A549 (cell line): ENCODE measurements at regions not wholly inside any gene's neighbourhood (a gene's known extent, or its start where the extent isn't known, plus 50 kb on each side); places are given as distances from the start of the nearest gene placed in this dataset.

Source experiments
- ATAC-seq, 2 experiments: fragments of 200-7000 bp in 1 of 2; fragments of >200 bp in 1 of 2; cut with Nextera tagmentation in 1 of 2; cut with Tn5 transposase in 1 of 2; 3 replicates each; pipeline versions ENCODE4 v1.8.0 to v1.9.1; 2018 to 2020; ENCODE audit warnings: mild to moderate bottlenecking in 1 of 2, moderate library complexity in 1 of 2
- CTCF ChIA-PET: fragments of 300-600 bp; sonication (Branson Sonifier 250); formaldehyde crosslinking; extraction: SDS; loops from one replicate; lab custom pipeline; 2021; ENCODE audit warnings: antibody characterized with exemption, inconsistent platforms; lab: Yijun Ruan, JAX
- POLR2A ChIA-PET: fragments of 350-600 bp; formaldehyde crosslinking; extraction: SDS; loops from one replicate; lab custom pipeline; 2021; ENCODE audit warnings: antibody characterized with exemption, inconsistent platforms; lab: Yijun Ruan, JAX
- DNase-seq, 2 experiments: peaks; one replicate each; pipeline versions ENCODE4 v3.0.0 to v3.0.0-alpha.2; 2011 to 2016; ENCODE audit warnings: low read depth in 1 of 2, low spot score in 1 of 2
- FAIRE-seq: peaks from 2 replicates; lab custom pipeline; 2011; peaks lifted over from hg19 to GRCh38; lab: Jason Lieb, UNC
- H3K27ac ChIP-seq, 2 experiments: fragments of >200 bp; sonication (Bioruptor Twin); formaldehyde crosslinking; 3 replicates each; pipeline ENCODE4 v1.5.1; 2016 to 2017
- H3K4me1 ChIP-seq: fragments of >200 bp; sonication (Bioruptor Twin); formaldehyde crosslinking; 3 replicates; pipeline ENCODE4 v1.6.1; 2016
- H3K4me2 ChIP-seq: fragments of >200 bp; sonication (Bioruptor Twin); formaldehyde crosslinking; 3 replicates; pipeline ENCODE4 v1.6.1; 2016
- H3K4me3 ChIP-seq: fragments of >200 bp; sonication (Bioruptor Twin); formaldehyde crosslinking; 3 replicates; pipeline ENCODE4 v1.5.1; 2016
- H3K9me3 ChIP-seq: fragments of >200 bp; sonication (Bioruptor Twin); formaldehyde crosslinking; 3 replicates; pipeline ENCODE4 v1.6.1; 2016
- BHLHE40 ChIP-seq: IDR thresholded peaks from 2 replicates; pipeline ENCODE4 v1.6.1; 2012; ENCODE audit warnings: low read depth, low read length, inconsistent platforms
- CBX2 ChIP-seq: fragments of 200-600 bp; sonication (generic); IDR thresholded peaks from 2 replicates; pipeline ENCODE4 v1.6.1; 2016; ENCODE audit warnings: low read depth, mild to moderate bottlenecking, borderline replicate concordance
- CEBPB ChIP-seq, 2 experiments: fragments of >200 bp in 1 of 2; sonication (Bioruptor Twin) in 1 of 2; formaldehyde crosslinking in 1 of 2; IDR thresholded peaks; 2 replicates each; pipeline ENCODE4 v1.6.1; 2012 to 2016
- CHD4 ChIP-seq: fragments of 200-600 bp; sonication (generic); IDR thresholded peaks from 2 replicates; pipeline ENCODE4 v1.6.1; 2016; ENCODE audit warnings: antibody characterized with exemption, mild to moderate bottlenecking, borderline replicate concordance
- EP300 ChIP-seq, 2 experiments: fragments of >200 bp; sonication (Bioruptor Twin); formaldehyde crosslinking; IDR thresholded peaks; 2 replicates in 1 of 2; 3 replicates in 1 of 2; pipeline ENCODE4 v1.6.1; 2016 to 2017
- HEYL ChIP-seq: fragments of 250-450 bp; sonication (Bioruptor Pico); IDR thresholded peaks from 2 replicates; pipeline ENCODE4 v1.8.0; 2021; ENCODE audit warnings: mild to moderate bottlenecking, moderate library complexity
- MAFK ChIP-seq: fragments of 450-650 bp; IDR thresholded peaks from 2 replicates; pipeline ENCODE4 v1.6.1; 2014; ENCODE audit not compliant: partially characterized antibody
- MYC ChIP-seq: IDR thresholded peaks from 2 replicates; pipeline ENCODE4 v1.6.1; 2012; ENCODE audit warnings: mild to moderate bottlenecking, inconsistent platforms, low read length, improper control_type of control experiment, borderline replicate concordance
- NPAS2 ChIP-seq: fragments of 250-450 bp; sonication (Bioruptor Pico); IDR thresholded peaks from 2 replicates; pipeline ENCODE4 v1.8.0; 2022; ENCODE audit warnings: mild to moderate bottlenecking, moderate library complexity, borderline replicate concordance
- PHF8 ChIP-seq: fragments of 200-600 bp; sonication (generic); IDR thresholded peaks from 2 replicates; pipeline ENCODE4 v1.6.1; 2016; ENCODE audit warnings: low read depth, mild to moderate bottlenecking, antibody characterized with exemption, moderate library complexity, borderline replicate concordance
- POLR2A ChIP-seq: IDR thresholded peaks from 2 replicates; pipeline ENCODE4 v1.6.1; 2012; ENCODE audit warnings: mild to moderate bottlenecking, low read length
- RNF2 ChIP-seq: fragments of 200-600 bp; sonication (generic); IDR thresholded peaks from 2 replicates; pipeline ENCODE4 v1.6.1; 2016; ENCODE audit warnings: low read depth, mild to moderate bottlenecking, antibody characterized with exemption, moderate library complexity, borderline replicate concordance
- SMC3 ChIP-seq: fragments of >200 bp; sonication (Bioruptor Twin); formaldehyde crosslinking; IDR thresholded peaks from 3 replicates; pipeline ENCODE4 v1.6.1; 2018; ENCODE audit warnings: inconsistent platforms
- ZC3H11A ChIP-seq: fragments of 450-650 bp; IDR thresholded peaks from 2 replicates; pipeline ENCODE4 v1.6.1; 2014; ENCODE audit warnings: antibody characterized with exemption, mild to moderate bottlenecking
- ZSCAN20 ChIP-seq: fragments of 250-450 bp; sonication (Bioruptor Pico); IDR thresholded peaks from 2 replicates; pipeline ENCODE4 v1.8.0; 2022; ENCODE audit warnings: mild to moderate bottlenecking, moderate library complexity
- WGBS: methylation state at CpG from one replicate; pipeline ENCODE4 v1.1.6; 2017; ENCODE audit errors: missing lambda C conversion rate; 5-methylcytosine and 5-hydroxymethylcytosine counted together
- TF ChIP-seq, protein P1 (sequence below): fragments of 200-600 bp; sonication (generic); IDR thresholded peaks from 2 replicates; pipeline ENCODE4 v1.6.1; 2016; ENCODE audit warnings: antibody characterized with exemption, mild to moderate bottlenecking, moderate library complexity
- TF ChIP-seq, protein P2 (sequence below): fragments of >200 bp; sonication (Bioruptor Twin); formaldehyde crosslinking; IDR thresholded peaks from 3 replicates; pipeline ENCODE4 v1.5.1; 2016
- TF ChIP-seq, protein P3 (sequence below): fragments of >200 bp; sonication (Bioruptor Twin); formaldehyde crosslinking; IDR thresholded peaks from 2 replicates; pipeline ENCODE4 v1.6.1; 2016

DNA sequence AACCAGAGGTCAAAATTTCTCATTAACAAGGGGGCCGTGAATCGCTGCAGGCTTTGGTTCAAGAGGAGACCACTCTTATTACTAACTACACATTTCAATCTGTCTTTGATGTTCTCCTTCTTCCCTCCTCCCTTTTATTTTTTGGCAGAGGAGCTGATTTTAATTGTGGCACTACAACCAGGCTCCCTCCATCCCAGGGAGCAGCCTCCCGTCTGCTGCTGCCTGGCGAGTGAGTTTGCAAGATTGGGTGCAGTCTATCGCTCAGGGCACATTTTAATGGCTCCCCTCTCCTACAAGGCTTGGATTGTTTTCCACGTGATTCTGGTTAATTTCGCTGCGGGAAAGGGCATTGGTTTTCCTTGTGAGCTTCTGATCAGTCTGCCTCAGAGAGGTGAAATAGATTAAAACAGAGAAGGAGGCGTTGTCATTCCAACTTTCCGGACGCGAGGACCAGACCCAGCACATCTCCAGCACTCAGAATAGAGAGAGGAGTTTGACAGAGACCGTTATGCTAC lies 81.4 kb downstream of the KCTD15 start (continued):
- TF ChIP-seq, protein P1, sequence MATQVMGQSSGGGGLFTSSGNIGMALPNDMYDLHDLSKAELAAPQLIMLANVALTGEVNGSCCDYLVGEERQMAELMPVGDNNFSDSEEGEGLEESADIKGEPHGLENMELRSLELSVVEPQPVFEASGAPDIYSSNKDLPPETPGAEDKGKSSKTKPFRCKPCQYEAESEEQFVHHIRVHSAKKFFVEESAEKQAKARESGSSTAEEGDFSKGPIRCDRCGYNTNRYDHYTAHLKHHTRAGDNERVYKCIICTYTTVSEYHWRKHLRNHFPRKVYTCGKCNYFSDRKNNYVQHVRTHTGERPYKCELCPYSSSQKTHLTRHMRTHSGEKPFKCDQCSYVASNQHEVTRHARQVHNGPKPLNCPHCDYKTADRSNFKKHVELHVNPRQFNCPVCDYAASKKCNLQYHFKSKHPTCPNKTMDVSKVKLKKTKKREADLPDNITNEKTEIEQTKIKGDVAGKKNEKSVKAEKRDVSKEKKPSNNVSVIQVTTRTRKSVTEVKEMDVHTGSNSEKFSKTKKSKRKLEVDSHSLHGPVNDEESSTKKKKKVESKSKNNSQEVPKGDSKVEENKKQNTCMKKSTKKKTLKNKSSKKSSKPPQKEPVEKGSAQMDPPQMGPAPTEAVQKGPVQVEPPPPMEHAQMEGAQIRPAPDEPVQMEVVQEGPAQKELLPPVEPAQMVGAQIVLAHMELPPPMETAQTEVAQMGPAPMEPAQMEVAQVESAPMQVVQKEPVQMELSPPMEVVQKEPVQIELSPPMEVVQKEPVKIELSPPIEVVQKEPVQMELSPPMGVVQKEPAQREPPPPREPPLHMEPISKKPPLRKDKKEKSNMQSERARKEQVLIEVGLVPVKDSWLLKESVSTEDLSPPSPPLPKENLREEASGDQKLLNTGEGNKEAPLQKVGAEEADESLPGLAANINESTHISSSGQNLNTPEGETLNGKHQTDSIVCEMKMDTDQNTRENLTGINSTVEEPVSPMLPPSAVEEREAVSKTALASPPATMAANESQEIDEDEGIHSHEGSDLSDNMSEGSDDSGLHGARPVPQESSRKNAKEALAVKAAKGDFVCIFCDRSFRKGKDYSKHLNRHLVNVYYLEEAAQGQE, result no peak
- TF ChIP-seq HEYL (no peak), PHF8 (no peak), CEBPB (IDR thresholded peaks at IDR 0.05) (no peak), SMC3 (no peak), CHD4 (no peak), CBX2 (no peak), RNF2 (no peak), MAFK (no peak)
- TF ChIP-seq, all 56 proteins: peak for 0

DNA sequence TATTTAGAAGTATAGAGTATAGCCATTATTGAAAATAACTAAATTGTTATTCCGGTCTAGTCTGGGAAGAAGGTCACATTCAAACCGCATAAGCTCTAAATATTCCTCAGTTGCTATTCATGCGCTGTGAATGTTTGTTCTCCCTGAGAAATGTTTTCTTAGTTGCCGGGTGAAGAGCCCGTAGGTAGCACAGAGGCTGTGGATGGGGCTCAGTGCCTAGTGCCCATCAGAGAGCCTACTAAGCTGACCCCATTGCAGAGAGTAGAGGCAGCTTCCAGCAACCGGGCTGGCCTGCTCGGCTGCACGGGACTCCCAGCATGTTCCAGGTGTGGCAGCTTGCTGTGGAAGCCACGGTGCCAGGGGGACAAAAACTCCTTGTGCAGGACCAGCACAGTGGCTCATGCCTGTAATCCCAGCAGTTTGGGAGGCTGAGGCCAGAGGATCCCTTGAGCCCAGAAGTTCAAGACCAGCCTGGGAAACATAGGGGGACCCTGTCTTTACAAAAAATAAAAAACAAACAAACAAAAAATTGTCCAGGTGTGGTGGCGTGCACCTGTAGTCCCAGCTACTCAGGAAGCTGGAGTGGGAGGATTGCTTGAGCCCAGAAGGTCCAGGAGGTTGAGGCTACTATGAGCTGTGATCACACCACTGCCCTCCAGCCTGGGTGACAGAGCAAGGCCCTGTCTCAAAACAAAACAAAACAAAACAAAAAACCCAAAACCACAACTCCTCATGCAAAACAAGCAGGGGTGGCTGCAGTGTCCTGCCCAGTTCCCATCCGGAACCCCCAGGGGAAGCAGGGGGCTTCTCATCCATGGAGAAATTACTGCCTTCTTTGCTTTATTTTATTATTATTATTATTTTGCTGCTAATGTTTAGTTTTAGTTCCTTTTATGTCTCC lies 82.5 kb downstream of the KCTD15 start:
- ChIA-PET CTCF (interaction anchor here (0.6 to 1.6 kb wide), 2 partner anchors 12 to 76 kb away, joined by 3 read pairs; no protein-coding TSS in a partner anchor), POLR2A (no interaction called here)
- Histone ChIP-seq H3K27ac (no peak overlapping the region), H3K4me3 (no peak overlapping the region), H3K4me2 (no peak overlapping the region), H3K4me1 (no peaks in the 10 kb centered on the region), H3K9me3 (no peaks in the 10 kb centered on the region)
- 75% methylated on average over 11 of the region's 11 CpGs for WGBS
- ATAC-seq, result no peak
- FAIRE-seq, result no peak
- TF ChIP-seq NPAS2 (CRISPR knock-in tag) (no peak), EP300 (IDR thresholded peaks at IDR 0.05) (no peak), ZSCAN20 (CRISPR knock-in tag) (no peak), ZC3H11A (no peak), MYC (no peak), BHLHE40 (no peak), POLR2A (no peak)
- TF ChIP-seq, protein P2, sequence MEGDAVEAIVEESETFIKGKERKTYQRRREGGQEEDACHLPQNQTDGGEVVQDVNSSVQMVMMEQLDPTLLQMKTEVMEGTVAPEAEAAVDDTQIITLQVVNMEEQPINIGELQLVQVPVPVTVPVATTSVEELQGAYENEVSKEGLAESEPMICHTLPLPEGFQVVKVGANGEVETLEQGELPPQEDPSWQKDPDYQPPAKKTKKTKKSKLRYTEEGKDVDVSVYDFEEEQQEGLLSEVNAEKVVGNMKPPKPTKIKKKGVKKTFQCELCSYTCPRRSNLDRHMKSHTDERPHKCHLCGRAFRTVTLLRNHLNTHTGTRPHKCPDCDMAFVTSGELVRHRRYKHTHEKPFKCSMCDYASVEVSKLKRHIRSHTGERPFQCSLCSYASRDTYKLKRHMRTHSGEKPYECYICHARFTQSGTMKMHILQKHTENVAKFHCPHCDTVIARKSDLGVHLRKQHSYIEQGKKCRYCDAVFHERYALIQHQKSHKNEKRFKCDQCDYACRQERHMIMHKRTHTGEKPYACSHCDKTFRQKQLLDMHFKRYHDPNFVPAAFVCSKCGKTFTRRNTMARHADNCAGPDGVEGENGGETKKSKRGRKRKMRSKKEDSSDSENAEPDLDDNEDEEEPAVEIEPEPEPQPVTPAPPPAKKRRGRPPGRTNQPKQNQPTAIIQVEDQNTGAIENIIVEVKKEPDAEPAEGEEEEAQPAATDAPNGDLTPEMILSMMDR, result no peak
- TF ChIP-seq, protein P3, sequence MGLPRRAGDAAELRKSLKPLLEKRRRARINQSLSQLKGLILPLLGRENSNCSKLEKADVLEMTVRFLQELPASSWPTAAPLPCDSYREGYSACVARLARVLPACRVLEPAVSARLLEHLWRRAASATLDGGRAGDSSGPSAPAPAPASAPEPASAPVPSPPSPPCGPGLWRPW, result no peak
- TF ChIP-seq, protein P1, result no peak
- no peak for DNase-seq
